ENCODE measurements at regions not wholly inside any gene's neighbourhood (a gene's known extent, or its start where the extent isn't known, plus 50 kb on each side); places are given as distances from the start of the nearest gene placed in this dataset.

DNA sequence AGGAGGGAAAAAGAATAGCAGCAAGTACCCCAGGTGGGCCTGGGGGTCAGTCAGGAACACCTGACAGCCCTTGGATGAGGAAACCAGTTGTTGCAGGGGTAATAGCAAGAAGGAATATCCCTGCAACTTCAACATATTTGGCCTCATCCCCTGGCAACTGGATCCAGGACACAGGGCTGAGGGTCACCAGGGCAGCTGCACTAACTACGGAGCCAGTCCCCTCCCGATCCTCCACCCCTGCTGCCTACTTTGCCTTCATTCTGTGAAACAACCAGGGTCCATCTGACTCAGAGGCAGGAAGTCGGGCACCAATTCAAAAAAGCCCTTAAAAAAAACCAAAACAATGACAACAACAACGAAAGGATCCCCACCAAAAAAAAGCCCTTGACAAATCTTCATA is 52.9 kb downstream of the FRMPD3 start:
- in situ Hi-C loops (cut with MboI; ENCODE audit: low pct_unique_long_range_greater_than_20kb, low sequenced_read_pairs): no loop called here
- DNase-seq: no peak

DNA sequence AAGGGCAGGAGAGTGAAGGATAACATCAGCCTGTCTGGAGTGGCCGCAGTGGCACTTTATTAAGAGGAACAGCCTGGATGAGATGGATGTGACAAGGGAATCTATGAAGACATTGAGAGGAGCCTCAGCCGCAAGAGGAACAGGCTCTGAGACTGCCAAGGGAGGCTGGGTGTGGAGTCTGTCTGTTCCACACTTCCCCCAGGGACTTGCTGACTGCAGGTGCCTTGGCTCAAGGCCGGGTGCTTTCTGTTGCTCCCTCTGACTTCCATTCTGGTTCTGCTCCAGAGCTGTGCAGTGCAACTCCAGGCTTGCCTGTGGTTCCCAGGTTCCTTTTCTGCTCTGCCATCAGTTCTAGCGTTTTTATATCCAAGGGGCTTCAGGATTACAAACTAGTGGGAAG is 54.6 kb downstream of the FRMPD3 start:
- no peak for DNase-seq
- in situ Hi-C loops (cut with MboI; ENCODE audit: low pct_unique_long_range_greater_than_20kb, low sequenced_read_pairs): no loop called here

DNA sequence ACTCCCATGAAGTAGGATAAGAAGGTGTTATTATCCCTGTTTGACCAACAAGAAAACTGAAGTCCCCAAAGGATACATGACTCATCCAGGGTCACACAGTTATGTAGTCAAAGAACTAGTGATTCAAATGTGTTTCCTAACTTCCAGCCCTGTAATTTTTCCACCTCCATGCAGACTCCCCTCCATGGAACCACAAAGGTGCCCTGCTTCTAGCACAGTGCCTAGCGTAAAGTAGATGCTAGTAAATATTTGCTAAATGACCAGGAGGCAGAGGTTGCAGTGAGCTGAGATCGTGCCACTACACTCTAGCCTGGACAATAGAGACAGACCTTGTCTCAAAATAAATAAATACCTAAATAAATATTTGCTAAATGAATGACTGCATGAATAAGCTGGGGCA is 55.8 kb downstream of the FRMPD3 start:
- in situ Hi-C loops (cut with MboI; ENCODE audit: low pct_unique_long_range_greater_than_20kb, low sequenced_read_pairs): no loop called here

DNA sequence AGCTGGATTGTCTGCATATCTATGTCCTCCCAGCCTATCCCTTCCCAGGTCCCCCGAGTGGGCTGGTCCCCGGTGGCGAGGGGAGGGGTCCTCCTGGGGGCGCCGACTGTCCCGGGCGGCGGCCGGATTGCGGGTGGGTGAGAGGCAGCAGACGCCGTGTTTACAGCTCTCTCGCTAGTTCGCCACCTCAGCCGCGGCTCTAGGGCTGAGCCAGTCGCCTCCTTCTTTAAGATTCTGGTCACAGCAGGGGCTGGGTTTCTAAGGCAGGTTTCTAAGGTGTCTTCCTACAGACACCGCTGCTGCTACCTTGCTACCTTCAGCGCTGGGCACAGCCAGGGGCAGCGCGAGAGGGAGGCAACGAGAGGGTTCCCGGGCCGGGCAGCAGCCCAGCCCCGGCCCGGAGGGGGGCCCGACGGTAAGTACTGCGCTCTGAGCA is 57.2 kb downstream of the FRMPD3 start:
- in situ Hi-C loops (cut with MboI; ENCODE audit: low pct_unique_long_range_greater_than_20kb, low sequenced_read_pairs): no loop called here
- no peak for DNase-seq

More for the DNA sequence above, 55.8 kb downstream of the FRMPD3 start:
- no peak for DNase-seq

DNA sequence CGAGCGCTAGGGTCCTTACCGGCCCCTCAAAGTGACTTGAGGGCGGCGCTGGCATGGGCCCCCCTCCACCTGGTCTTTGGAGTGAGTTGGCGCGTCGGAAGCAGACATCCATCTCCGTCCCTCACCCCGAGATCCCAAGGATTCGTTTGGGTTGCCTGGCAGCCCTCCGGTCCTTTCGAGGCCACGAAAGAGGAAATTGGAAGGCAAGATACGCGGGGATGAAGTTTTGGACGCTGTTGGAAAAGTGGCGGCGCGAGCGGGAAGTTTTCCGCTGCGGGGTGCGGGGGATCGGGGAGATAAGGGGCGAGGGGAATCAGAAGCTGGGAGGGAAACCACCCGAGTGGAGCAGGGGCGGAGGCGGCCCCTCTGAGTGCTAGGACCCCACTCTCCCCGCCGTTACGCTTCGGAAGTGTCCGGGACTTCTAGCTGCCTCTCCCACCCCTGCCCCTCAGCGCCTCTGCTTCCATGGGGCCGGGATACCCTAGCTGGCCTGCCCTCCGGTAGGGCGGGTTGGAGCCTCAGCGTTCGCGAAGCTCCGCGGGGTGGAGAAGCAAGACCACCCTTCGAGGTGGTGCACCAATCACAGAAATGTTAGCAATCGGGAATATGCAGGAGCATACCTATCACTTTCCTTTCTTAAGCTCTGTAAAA is 57.8 kb downstream of the FRMPD3 start:
- in situ Hi-C loops (cut with MboI; ENCODE audit: low pct_unique_long_range_greater_than_20kb, low sequenced_read_pairs): no loop called here
- DNase-seq: no peak

DNA sequence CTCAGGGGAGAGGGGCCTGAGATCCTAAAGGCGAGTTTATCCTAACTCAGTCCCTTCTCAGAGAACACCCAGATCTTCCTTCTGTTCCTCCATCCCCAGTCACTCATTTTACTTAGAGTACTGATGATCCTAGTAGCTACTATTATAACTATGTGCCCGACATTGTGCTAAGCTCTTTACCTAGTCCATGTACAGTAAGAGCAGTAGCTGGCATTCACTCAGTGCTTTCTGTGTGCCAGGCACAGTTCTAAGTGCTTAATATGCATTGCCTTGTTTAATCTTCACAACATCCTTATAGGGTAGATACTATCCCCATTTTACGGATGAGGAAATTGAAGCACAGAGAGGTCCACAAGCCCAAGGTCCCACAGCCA is 58.3 kb downstream of the FRMPD3 start:
- DNase-seq: no peak

DNA sequence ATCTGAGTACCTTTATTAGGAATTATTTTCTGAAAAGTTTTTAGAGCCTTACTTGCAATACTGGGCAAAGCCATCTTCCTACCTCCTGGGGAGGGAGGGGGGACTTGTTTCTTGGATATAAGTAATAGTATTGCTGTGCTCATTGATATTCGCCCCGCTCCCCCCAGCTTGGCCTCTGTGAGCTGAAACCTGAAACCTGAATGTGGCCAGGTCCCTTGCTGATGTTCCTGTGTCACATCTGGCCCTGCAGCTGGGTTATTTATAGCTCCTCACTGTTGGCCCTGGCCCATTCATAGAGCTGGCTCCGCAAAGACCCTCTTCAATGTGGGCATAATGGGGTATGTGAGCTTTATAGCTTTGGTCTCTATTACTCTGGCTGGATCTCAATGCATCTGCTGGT is 59.5 kb downstream of the FRMPD3 start:
- in situ Hi-C loops (cut with MboI; ENCODE audit: low pct_unique_long_range_greater_than_20kb, low sequenced_read_pairs): no loop called here
- DNase-seq: no peak

More for the DNA sequence above, 58.3 kb downstream of the FRMPD3 start:
- in situ Hi-C loops (cut with MboI; ENCODE audit: low pct_unique_long_range_greater_than_20kb, low sequenced_read_pairs): no loop called here

DNA sequence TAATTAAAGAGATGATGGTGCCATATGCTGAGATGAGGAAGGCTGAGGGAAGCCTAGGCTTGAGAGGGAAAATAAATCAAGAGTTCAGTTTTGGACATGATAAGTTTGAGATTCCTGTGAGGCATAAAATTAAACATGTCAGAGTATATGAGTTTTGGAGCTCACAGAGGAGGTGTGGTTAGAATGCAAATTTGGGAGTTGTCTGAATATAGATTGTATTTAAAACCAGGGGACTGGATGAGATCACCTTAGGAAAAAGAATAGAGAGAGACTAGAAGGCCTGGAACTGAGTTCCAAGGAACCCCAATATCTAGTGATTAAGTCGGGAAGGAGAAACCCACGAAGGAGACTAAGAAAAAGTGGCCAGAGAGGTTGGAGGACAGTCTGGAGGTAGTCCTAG is 65.5 kb downstream of the FRMPD3 start:
- no peak for DNase-seq

DNA sequence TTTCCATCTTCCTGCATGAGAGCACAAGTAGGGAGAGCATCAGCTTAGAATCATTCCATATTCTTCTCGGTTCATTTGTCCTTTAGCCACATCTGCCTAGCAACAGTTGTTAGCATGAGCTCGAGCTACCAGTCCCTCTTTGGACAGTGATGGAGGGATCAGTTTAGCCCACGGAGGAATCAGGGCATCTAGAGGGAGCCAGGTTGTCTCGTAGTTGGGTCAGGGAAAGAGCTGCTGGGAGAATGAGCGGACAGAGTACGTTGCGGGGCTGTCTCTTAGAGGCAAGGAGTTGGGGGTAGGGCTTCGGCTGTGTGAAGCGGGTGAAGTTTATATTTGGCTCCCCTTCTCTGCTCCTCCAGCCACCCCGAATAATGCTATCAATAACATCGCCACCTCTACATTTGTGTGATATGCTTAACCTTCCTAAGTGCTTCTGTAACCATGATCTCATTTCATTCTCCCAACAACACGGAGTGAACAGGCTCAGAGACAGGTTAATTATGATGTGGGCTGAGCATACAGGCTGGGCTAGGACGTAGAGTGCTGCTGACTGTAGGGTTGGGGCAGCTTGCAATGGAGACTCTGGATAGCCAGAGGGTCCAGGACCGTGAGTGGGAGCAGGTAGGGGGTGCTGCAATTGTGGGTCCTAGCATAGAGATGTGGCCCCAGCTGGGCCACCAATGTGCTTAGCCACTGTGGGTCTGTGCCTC is 72.6 kb downstream of the FRMPD3 start:
- in situ Hi-C loops (cut with MboI; ENCODE audit: low pct_unique_long_range_greater_than_20kb, low sequenced_read_pairs): no loop called here
- no peak for DNase-seq

More for the DNA sequence above, 65.5 kb downstream of the FRMPD3 start:
- in situ Hi-C loops (cut with MboI; ENCODE audit: low pct_unique_long_range_greater_than_20kb, low sequenced_read_pairs): no loop called here

DNA sequence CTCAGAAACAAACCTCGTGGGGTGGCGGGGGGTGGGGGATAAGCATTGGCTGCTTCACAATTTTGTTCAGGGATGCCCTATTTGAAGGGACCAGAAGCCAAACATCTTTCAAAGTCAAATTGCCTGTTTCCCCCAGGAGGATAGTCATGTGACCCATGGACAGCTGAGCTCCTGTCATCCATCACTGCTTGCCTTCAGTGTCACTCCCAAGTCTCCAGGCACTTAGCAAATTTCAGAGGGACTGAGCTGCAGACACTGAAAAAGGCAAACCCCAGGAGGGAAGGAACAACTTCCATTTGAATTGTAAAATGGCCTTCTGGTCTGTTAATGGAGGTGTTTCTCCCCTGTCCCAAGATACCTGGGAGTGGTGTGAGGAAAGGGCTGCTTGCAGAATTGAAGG is 73.4 kb downstream of the FRMPD3 start:
- no peak for DNase-seq
- in situ Hi-C loops (cut with MboI; ENCODE audit: low pct_unique_long_range_greater_than_20kb, low sequenced_read_pairs): no loop called here

DNA sequence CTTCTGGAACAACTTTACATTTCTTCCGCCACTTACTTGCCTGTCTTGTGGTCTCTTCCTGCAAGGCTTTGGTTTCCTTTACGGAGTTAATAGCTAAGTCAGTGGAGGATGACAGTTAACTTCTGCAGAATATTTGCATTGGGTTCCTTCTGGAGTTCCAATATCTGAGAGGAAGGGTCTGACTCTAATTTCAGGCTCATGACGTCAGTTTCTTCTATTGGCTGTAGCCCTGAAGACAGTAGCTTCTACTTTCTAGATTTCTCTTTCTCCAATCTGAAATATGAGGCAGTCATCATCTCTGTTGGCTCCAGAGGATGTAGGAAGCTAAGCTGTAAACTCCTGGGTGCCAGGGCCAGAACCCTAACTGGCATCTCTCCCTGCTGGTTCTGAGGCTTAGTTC is 76.7 kb downstream of the FRMPD3 start:
- in situ Hi-C loops (cut with MboI; ENCODE audit: low pct_unique_long_range_greater_than_20kb, low sequenced_read_pairs): no loop called here
- no peak for DNase-seq

DNA sequence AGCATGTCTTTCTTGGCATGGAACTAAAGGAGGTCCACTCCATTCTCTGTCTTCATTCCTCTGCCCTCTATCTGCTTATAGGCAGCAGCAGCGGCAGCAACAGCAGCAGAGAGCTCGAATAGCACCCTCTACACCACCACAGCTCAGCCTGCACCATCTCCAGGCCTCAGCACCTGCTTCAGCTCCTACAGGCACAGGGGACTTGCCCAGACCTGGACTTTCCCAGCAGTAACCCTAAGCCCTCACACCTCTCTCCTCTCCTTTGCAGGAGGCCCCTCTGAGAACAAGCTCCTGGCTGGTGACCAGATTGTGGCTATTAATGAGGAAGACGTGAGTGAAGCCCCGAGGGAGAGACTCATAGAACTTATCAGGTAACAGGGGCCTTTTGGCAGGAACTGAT is 80.7 kb downstream of the FRMPD3 start:
- in situ Hi-C loops (cut with MboI; ENCODE audit: low pct_unique_long_range_greater_than_20kb, low sequenced_read_pairs): no loop called here
- no peak for DNase-seq

DNA sequence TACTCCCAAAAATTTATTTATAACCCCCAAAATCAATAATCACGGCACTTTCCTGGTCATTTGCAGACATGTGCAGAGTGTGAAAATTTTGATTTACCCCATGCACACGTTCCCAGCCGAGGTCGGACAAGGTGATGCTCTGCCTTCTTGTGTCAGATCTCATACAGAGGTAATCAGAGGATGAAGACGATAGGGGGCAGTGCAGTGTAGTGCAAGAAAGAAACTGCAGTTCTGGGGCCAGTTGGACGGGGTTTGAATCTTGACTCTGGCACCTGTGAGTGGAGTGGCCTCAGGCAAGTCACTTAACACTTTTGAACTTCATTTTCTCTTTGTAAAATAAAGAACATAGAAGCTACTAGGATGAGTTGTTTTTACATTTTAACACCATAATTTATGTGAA is 88.4 kb downstream of the FRMPD3 start:
- in situ Hi-C loops (cut with MboI; ENCODE audit: low pct_unique_long_range_greater_than_20kb, low sequenced_read_pairs): no loop called here
- DNase-seq: peak; percentile 66

DNA sequence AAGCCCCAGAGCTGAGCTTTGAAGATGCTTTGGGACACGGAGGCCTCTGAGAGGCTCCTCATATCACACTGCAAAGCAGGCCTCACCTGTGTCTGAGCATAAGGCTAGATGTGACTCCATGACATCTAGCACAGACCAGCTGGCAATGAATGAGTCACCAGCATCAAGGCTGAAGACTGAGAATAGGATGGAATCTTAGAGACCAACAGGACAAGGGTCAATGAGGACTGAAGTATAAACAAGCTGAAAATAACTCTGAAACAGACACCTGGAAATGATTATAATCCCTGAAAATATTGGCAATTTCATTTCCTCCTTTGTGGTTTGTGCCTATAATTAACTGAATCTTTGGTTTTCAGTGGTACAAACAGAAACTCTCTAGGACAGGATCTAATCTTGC is 87.1 kb upstream of the PRPS1 start:
- in situ Hi-C loops (cut with MboI; ENCODE audit: low pct_unique_long_range_greater_than_20kb, low sequenced_read_pairs): no loop called here
- DNase-seq: no peak

DNA sequence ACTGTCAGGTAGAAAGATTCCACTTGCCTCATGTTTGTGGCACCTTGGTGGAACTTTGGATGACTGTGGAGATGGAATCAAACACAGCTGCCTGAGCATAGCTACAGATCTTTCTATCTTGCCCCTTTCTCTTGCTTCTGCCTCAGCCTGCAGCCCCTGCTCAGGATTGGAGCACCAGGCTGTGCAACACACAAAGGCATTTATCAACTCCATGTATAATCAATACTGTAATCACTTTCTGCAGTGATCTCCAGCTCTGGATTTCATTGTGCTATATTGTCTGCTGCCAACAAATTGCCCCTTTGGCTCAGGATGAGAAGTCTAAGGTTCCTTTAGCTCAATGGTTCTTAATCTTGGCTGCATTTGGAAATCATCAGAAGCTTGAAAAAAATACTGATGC is 86.3 kb upstream of the PRPS1 start:
- DNase-seq: no peak
- in situ Hi-C loops (cut with MboI; ENCODE audit: low pct_unique_long_range_greater_than_20kb, low sequenced_read_pairs): no loop called here

DNA sequence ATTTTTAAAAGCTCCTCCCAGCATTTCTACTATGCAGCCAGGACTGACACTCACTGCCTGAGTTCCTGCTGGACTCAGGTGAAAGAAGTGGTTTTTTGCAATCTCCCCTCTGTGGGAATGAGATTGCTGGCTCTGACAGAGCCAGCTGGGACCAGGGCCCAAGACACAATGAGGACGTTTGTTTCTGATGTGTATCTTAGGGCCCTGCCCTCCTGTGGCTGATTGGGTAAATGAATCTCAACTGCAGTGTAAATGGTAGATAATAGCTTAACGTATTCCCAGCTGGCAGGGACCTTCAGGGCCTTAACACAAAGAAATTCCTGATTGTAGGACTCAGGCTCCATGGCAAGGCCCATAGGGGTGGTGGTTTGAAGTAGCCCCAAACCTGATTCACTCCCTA is 85.8 kb upstream of the PRPS1 start:
- in situ Hi-C loops (cut with MboI; ENCODE audit: low pct_unique_long_range_greater_than_20kb, low sequenced_read_pairs): no loop called here
- DNase-seq: peak; percentile 18

DNA sequence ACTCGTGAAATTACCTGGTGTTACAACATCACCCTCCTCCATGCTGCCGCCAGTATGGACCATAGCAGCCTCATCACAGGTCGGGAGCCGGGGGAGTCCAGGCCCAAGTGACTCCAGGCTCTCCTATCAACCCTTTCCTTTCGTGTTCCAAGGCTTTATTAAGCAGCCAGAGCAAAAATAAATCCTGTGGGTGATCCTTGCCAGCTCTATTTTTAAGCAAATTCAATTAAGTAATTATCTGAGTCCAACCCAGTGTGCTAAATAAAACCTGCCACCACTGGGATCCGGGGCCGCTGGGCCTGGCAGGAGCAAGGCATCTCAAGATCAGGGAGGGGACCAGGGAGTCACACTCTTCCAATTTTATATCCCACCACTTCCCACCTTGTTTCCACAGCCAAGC is 80.7 kb upstream of the PRPS1 start:
- in situ Hi-C loops (cut with MboI; ENCODE audit: low pct_unique_long_range_greater_than_20kb, low sequenced_read_pairs): no loop called here
- DNase-seq: no peak

DNA sequence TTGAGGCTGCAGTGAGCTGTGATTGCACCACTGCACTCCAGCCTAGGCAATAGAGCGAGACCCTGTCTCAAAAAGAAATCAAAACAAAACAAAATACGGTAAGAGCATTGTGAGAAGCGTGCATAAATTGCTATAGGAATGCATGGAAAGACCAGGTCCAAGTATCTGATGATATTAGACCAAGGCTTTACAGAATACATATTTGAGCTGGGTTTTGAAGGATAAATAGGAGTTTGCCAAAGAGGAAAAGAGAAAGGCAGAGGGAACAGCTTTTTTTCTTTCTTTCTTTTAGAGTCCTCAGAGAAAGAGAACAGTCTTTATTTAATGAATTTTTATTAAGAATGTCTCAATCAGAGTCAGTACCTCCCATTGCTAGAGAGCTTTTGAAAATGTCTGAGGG is 79.5 kb upstream of the PRPS1 start:
- in situ Hi-C loops (cut with MboI; ENCODE audit: low pct_unique_long_range_greater_than_20kb, low sequenced_read_pairs): no loop called here
- no peak for DNase-seq

DNA sequence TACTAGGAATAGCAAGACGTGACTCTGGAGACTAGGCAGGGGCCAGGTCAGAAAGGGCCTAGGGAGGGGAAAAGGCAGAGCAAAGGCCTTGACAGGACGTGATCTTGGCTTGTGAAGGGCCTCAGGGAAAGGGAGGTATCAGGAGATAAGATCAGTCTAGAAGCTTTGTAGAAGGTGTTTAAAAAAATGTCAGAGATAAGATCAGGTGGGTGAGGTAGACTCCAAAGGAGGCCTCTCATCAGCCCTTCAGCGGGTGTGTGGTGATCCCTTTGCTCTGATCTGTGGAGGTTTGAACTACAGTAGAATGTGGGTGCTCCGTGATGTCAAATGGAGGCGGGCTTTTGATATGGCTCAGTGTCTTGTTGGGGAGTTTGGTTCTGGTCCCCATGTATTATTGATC is 78.8 kb upstream of the PRPS1 start:
- no peak for DNase-seq
- in situ Hi-C loops (cut with MboI; ENCODE audit: low pct_unique_long_range_greater_than_20kb, low sequenced_read_pairs): no loop called here

DNA sequence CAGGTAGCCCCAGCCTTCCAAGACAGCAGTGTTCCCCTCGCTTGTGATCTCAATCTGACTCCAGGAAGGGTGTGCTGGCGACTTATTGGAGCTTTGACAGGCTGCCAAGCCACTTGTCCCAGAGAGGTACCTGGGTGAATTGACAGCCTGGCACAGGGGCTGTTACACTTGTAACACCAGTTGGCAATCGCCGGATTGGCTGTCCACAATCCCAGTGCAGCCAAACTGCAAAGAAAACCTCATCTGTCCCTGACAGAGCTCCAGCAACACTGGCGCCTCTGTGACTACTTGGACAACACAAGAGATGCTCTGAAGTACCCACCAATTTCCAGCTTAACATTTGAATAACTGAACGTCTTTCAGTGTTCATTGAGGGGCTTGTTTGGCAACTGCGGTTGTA is 76.8 kb upstream of the PRPS1 start:
- no peak for DNase-seq
- in situ Hi-C loops (cut with MboI; ENCODE audit: low pct_unique_long_range_greater_than_20kb, low sequenced_read_pairs): no loop called here

DNA sequence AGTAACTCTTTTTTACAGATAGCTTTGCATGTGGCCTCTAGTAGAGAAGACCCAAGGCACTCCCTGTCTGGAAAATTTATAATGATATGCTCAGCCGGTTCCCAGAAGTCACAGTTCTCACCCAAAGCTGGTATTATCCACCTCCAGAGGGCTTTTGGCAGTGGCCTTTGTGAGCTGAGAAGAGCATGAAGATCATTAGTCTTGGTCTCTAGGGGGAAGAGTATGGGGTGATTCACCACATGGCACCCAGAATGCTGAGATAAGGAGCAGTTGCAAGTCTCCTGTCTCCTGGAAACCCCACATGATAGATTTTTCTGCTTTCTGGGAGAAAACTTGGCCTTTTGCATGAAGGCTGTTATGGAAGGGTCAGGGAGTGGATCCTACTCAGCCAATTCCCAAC is 75.4 kb upstream of the PRPS1 start:
- in situ Hi-C loops (cut with MboI; ENCODE audit: low pct_unique_long_range_greater_than_20kb, low sequenced_read_pairs): no loop called here
- no peak for DNase-seq

Measured in KBM-7 (cell line).